Spleen (tissue), 7 donors: ENCODE measurements at regions not wholly inside any gene's neighbourhood (a gene's known extent, or its start where the extent isn't known, plus 50 kb on each side); places are given as distances from the start of the nearest gene placed in this dataset.

ENCODE experiments used
- POLR2AphosphoS5 ChIP-seq, 3 donors: sonication (generic); formaldehyde crosslinking; IDR thresholded peaks; one replicate each; pipeline ENCODE4 v1.5.1; 2017; ENCODE audit warnings: antibody characterized with exemption in 3 of 3
- TF ChIP-seq, protein P1 (sequence below), 11 experiments: fragments of 200-600 bp in 7 of 11; fragments of 450-650 bp in 4 of 11; sonication (generic) in 4 of 11; IDR thresholded peaks in 8 of 11; conservative IDR thresholded peaks in 3 of 11; 1 replicate in 7 of 11; 2 replicates in 4 of 11; pipeline versions ENCODE4 v1.4.0 to v1.8.0; 2016 to 2021; ENCODE audit warnings: antibody characterized with exemption in 11 of 11, inconsistent platforms in 4 of 11, mild to moderate bottlenecking in 1 of 11
- donor health status: DM: no; HTN: no; CAD: no; lungs with moderate emphysema.
- donor health status: DM: no; HTN: no; CAD: no.
- donor health status: DM: no; HTN: no; CAD: no.

DNA sequence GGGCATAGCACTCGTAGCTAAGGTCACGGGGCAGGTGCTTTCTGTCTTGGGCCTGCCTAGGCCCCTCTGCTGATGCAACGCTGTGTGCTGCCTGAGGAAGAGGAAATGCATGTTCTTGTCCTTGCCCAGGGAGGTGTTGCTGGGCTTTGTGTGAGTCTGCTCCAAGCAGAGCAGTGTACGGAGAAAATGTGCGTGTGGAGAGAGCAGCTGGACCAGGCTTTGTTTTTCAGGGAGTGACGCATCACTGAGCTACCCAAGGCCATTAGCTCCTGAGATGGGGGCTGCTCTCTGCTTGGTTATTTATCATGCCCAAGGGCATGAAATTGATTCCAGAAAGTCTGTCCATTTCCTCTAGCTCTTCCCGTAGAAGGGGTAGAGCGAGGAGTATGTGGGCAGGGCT is 82.9 kb upstream of the THY1 start:
- TF ChIP-seq POLR2AphosphoS5 (IDR thresholded peaks at IDR 0.05), result no peak
- TF ChIP-seq, protein P1, sequence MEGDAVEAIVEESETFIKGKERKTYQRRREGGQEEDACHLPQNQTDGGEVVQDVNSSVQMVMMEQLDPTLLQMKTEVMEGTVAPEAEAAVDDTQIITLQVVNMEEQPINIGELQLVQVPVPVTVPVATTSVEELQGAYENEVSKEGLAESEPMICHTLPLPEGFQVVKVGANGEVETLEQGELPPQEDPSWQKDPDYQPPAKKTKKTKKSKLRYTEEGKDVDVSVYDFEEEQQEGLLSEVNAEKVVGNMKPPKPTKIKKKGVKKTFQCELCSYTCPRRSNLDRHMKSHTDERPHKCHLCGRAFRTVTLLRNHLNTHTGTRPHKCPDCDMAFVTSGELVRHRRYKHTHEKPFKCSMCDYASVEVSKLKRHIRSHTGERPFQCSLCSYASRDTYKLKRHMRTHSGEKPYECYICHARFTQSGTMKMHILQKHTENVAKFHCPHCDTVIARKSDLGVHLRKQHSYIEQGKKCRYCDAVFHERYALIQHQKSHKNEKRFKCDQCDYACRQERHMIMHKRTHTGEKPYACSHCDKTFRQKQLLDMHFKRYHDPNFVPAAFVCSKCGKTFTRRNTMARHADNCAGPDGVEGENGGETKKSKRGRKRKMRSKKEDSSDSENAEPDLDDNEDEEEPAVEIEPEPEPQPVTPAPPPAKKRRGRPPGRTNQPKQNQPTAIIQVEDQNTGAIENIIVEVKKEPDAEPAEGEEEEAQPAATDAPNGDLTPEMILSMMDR (IDR thresholded peaks at IDR 0.05 in 8 of 11, conservative IDR thresholded peaks at IDR 0.05 in 3 of 11), result no peak
